HepG2 (cell line): ENCODE measurements at regions not wholly inside any gene's neighbourhood (a gene's known extent, or its start where the extent isn't known, plus 50 kb on each side); places are given as distances from the start of the nearest gene placed in this dataset.

ENCODE experiments used
- ATAC-seq: fragments of 200-7000 bp; cut with Tn5 transposase; 3 replicates; pipeline ENCODE4 v1.9.1; 2020; ENCODE audit warnings: mild to moderate bottlenecking, moderate library complexity
- BruUV-seq: library from RNA; stranded (reverse); fragments of 400-500 nt; replicated peaks from 2 replicates; lab custom pipeline; 2021; lab: Mats Ljungman, UMichigan
- CTCF ChIA-PET: fragments of 300-600 bp; formaldehyde crosslinking; extraction: SDS; loops from one replicate; lab custom pipeline; 2021; ENCODE audit warnings: low total read pairs, inconsistent platforms, low intra/inter-chr PET ratio; lab: Yijun Ruan, JAX
- POLR2A ChIA-PET: fragments of 350-600 bp; sonication (Branson Sonifier 250); formaldehyde crosslinking; loops from one replicate; lab custom pipeline; 2020; ENCODE audit warnings: antibody characterized with exemption, inconsistent platforms; lab: Yijun Ruan, JAX
- DNase-seq: peaks from one replicate; pipeline ENCODE4 v3.0.0-alpha.2; 2015; ENCODE audit warnings: low spot score
- FAIRE-seq: peaks from 3 replicates; lab custom pipeline; 2011; peaks lifted over from hg19 to GRCh38; lab: Jason Lieb, UNC
- H2AFZ ChIP-seq: one replicate; pipeline ENCODE4 v1.6.1; 2011; ENCODE audit warnings: low read length, inconsistent platforms
- H3K27ac ChIP-seq: fragments of 300-600 bp; 3 replicates; pipeline ENCODE4 v1.8.0; 2011; ENCODE audit warnings: mixed run types, mild to moderate bottlenecking, mixed read lengths, low read length, inconsistent platforms; ENCODE audit not compliant: insufficient read depth; ENCODE audit errors: extremely low read length
- H3K27me3 ChIP-seq, 2 experiments: fragments of 200-600 bp in 1 of 2; 2 replicates in 1 of 2; 3 replicates in 1 of 2; pipeline versions ENCODE4 v1.6.0 to v1.8.0; 2011; ENCODE audit warnings: low read length in 2 of 2, mild to moderate bottlenecking in 2 of 2, moderate library complexity in 2 of 2, inconsistent platforms in 1 of 2; ENCODE audit not compliant: insufficient read depth in 2 of 2, control insufficient read depth in 1 of 2
- H3K36me3 ChIP-seq, 2 experiments: fragments of 200-600 bp in 1 of 2; replicated peaks in 1 of 2; 2 replicates in 1 of 2; 3 replicates in 1 of 2; pipeline versions ENCODE4 v1.5.1 to v1.8.0; 2011; ENCODE audit warnings: low read length in 2 of 2, inconsistent platforms in 1 of 2; ENCODE audit not compliant: insufficient read depth in 2 of 2, control insufficient read depth in 1 of 2
- H3K4me1 ChIP-seq: 2 replicates; pipeline ENCODE4 v1.5.1; 2012; ENCODE audit warnings: low read length, inconsistent platforms; ENCODE audit not compliant: insufficient read depth
- H3K4me2 ChIP-seq: 2 replicates; pipeline ENCODE4 v1.6.0; 2011; ENCODE audit warnings: low read depth, low read length, inconsistent platforms
- H3K4me3 ChIP-seq, 3 experiments: fragments of 200-600 bp in 1 of 3; sonication (generic), shearing (Covaris generic) in 1 of 3; replicated peaks in 1 of 3; 2 replicates each; pipeline ENCODE4 v1.5.1; 2011 to 2016; ENCODE audit warnings: low read length in 3 of 3, inconsistent platforms in 2 of 3, low read depth in 2 of 3, mild to moderate bottlenecking in 2 of 3, control low read depth in 1 of 3, mixed read lengths in 1 of 3; ENCODE audit not compliant: insufficient read depth in 1 of 3
- H3K79me2 ChIP-seq: one replicate; pipeline ENCODE4 v1.6.1; 2011; ENCODE audit warnings: low read length, inconsistent platforms; ENCODE audit not compliant: insufficient read depth
- H3K9ac ChIP-seq: 2 replicates; pipeline ENCODE4 v1.6.0; 2011; ENCODE audit warnings: mild to moderate bottlenecking, low read depth, low read length, inconsistent platforms; ENCODE audit not compliant: insufficient read depth
- H3K9me3 ChIP-seq: 2 replicates; pipeline ENCODE4 v1.5.1; 2012; ENCODE audit warnings: mild to moderate bottlenecking, low read length
- H4K20me1 ChIP-seq: 2 replicates; pipeline ENCODE4 v1.6.0; 2011; ENCODE audit warnings: inconsistent platforms, mild to moderate bottlenecking, low read length, moderate library complexity; ENCODE audit not compliant: insufficient read depth
- JARID2 ChIP-seq: sonication (generic); formaldehyde crosslinking; IDR thresholded peaks from 2 replicates; pipeline ENCODE4 v1.8.1; 2023; ENCODE audit warnings: missing genetic modification reagents, inconsistent platforms; ENCODE audit not compliant: insufficient replicate concordance
- NR2C2 ChIP-seq: sonication (generic); formaldehyde crosslinking; IDR thresholded peaks from 2 replicates; pipeline ENCODE4 v1.4.0; 2020; ENCODE audit warnings: missing genetic modification reagents, mild to moderate bottlenecking, moderate library complexity, borderline replicate concordance
- POGK ChIP-seq: sonication (generic); formaldehyde crosslinking; conservative IDR thresholded peaks from 2 replicates; pipeline ENCODE4 v1.8.0; 2022; ENCODE audit warnings: mild to moderate bottlenecking, moderate library complexity, missing genetic modification reagents
- RERE ChIP-seq: IDR thresholded peaks from 2 replicates; pipeline ENCODE4 v1.6.1; 2016; ENCODE audit warnings: low read depth, missing genetic modification reagents, missing compliant biosample characterization
- SRSF1 ChIP-seq: fragments of 200-400 bp; formaldehyde crosslinking; optimal IDR thresholded peaks from 2 replicates; pipeline ENCODE3; 2017; ENCODE audit warnings: mild to moderate bottlenecking, low read depth, low read length, moderate library complexity
- TEAD2 ChIP-seq: sonication (generic); formaldehyde crosslinking; IDR thresholded peaks from 2 replicates; pipeline ENCODE4 v1.9.0; 2021; ENCODE audit warnings: missing genetic modification reagents
- ZNF20 ChIP-seq: sonication (generic); formaldehyde crosslinking; IDR thresholded peaks from 2 replicates; pipeline ENCODE4 v1.4.0; 2020; ENCODE audit warnings: mild to moderate bottlenecking, moderate library complexity, missing genetic modification reagents
- ZNF687 ChIP-seq: sonication (generic); formaldehyde crosslinking; IDR thresholded peaks from 2 replicates; pipeline ENCODE4 v1.5.1; 2020; ENCODE audit warnings: mild to moderate bottlenecking, missing genetic modification reagents, moderate library complexity
- ZNF816 ChIP-seq: sonication (generic); formaldehyde crosslinking; IDR thresholded peaks from 2 replicates; pipeline ENCODE4 v1.8.0; 2022; ENCODE audit warnings: missing genetic modification reagents, mild to moderate bottlenecking, borderline replicate concordance
- ZSCAN5A ChIP-seq: sonication (generic); formaldehyde crosslinking; IDR thresholded peaks from 2 replicates; pipeline ENCODE4 v1.8.0; 2022; ENCODE audit warnings: mild to moderate bottlenecking, missing genetic modification reagents, borderline replicate concordance
- WGBS: methylation state at CpG from one replicate; pipeline ENCODE4 v1.1.6; 2017; ENCODE audit warnings: low lambda C conversion rate; 5-methylcytosine and 5-hydroxymethylcytosine counted together
- in situ Hi-C: cut with HindIII; loops from 2 replicates; pipeline ENCODE4 v1.10.0; 2017; ENCODE audit warnings: low pct_unique_long_range_greater_than_20kb; ENCODE audit not compliant: extremely low pct_ligation_motif_present
- intact Hi-C: fragments of 100-400 bp; cut with micrococcal nuclease; formaldehyde crosslinking; loops from one replicate; pipeline ENCODE4 v1.10.0; 2022; ENCODE audit not compliant: unreplicated experiment

GRCh38 chr2:111522231-111522768 is 361.7 kb downstream of the ANAPC1 start:
- in situ Hi-C loops (no loop called here), intact Hi-C loops (no loop called here)
- H3K4me2 ChIP-seq, result peak overlapping the region; percentile 66
- H3K4me1 ChIP-seq, result peaks cover 37% of the 10 kb centered on the region
- FAIRE-seq (peak; percentile 74), DNase-seq (peak; percentile 87), ATAC-seq (peak; percentile 80)
- ChIA-PET CTCF (no interaction called here), POLR2A (no interaction called here)
- no peaks in the 10 kb centered on the region for H4K20me1 ChIP-seq
- no peaks in the 10 kb centered on the region for H3K79me2 ChIP-seq
- H3K9me3 ChIP-seq, result no peaks in the 10 kb centered on the region
- peak overlapping the region; percentile 17 for H3K27ac ChIP-seq
- no peaks in the 10 kb centered on the region for H3K27me3 ChIP-seq
- WGBS, result 6% methylated on average over 5 of the region's 5 CpGs
- no peak overlapping the region for H3K9ac ChIP-seq
- H3K4me3 ChIP-seq, result peak overlapping the region in 2 of 3 experiments; percentile 12 to 30; a peak in 1 of 6 replicates
- H2AFZ ChIP-seq, result peak overlapping the region; percentile 21
- no peaks in the 10 kb centered on the region for H3K36me3 ChIP-seq
- BruUV-seq, result no TSS peak
- TF ChIP-seq ZNF20 (CRISPR knock-in tag), result no peak
- 0 out of 2 replicates have a peak, but pooled peaks have one; percentile 15 for TF ChIP-seq RERE (CRISPR knock-in tag)
- no peak; the same call in 1 of the 2 replicates for TF ChIP-seq NR2C2 (CRISPR knock-in tag)
- no peak for TF ChIP-seq JARID2 (CRISPR knock-in tag)
- no peak for TF ChIP-seq SRSF1
- TF ChIP-seq ZNF816, result no peak
- TF ChIP-seq ZSCAN5A (CRISPR knock-in tag), result no peak
- no peak for TF ChIP-seq POGK (CRISPR knock-in tag)
- TF ChIP-seq ZNF687 (CRISPR knock-in tag), result no peak
- TF ChIP-seq TEAD2 (CRISPR knock-in tag), result no peak
